ENCODE measurements at regions not wholly inside any gene's neighbourhood (a gene's known extent, or its start where the extent isn't known, plus 50 kb on each side); places are given as distances from the start of the nearest gene placed in this dataset.

DNA sequence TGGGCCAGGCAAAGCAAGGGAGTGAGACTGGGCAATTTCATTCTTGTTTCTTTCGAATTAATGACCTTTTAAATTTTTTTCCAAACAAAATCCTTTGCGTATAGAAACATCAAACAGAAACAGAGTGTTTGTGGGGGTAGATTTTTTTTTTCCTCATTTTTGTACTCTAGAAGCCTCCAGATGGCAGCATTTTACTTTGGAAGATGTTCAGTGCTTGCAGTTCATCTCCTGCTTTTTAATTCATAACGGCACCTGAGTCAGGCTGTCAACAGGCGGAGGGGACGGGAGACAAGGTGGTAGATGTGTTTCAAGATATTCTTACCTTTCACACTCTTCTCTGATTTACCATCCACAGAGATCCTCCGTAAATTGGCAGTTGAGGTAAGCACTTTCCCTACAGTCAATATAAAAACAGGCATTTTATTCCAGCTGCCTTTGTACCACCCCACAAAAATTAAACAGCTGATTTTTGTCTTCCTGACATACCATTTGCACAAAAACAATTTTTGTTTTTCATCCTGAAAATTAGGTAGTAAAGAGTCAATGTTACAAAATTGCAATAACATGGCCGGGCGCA is 99.5 kb upstream of the FBXL17 start:
- Mint-ChIP-seq H3K27me3 (ENCODE audit: insufficient read depth) (no peaks in the 10 kb centered on the region), H3K4me3 (no peak overlapping the region), H3K9me3 (no peaks in the 10 kb centered on the region), H3K36me3 (ENCODE audit: low read depth) (no peaks in the 10 kb centered on the region), H3K4me1 (no peaks in the 10 kb centered on the region), H3K27ac (peak overlapping the region; percentile 32)
- TF ChIP-seq, protein P1, sequence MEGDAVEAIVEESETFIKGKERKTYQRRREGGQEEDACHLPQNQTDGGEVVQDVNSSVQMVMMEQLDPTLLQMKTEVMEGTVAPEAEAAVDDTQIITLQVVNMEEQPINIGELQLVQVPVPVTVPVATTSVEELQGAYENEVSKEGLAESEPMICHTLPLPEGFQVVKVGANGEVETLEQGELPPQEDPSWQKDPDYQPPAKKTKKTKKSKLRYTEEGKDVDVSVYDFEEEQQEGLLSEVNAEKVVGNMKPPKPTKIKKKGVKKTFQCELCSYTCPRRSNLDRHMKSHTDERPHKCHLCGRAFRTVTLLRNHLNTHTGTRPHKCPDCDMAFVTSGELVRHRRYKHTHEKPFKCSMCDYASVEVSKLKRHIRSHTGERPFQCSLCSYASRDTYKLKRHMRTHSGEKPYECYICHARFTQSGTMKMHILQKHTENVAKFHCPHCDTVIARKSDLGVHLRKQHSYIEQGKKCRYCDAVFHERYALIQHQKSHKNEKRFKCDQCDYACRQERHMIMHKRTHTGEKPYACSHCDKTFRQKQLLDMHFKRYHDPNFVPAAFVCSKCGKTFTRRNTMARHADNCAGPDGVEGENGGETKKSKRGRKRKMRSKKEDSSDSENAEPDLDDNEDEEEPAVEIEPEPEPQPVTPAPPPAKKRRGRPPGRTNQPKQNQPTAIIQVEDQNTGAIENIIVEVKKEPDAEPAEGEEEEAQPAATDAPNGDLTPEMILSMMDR (conservative IDR thresholded peaks at IDR 0.05), result peak; percentile 72
- DNase-seq, result peak; percentile 54
- H3K4me3 ChIP-seq (ENCODE audit: low read length), result no peak overlapping the region
- H3K36me3 ChIP-seq (ENCODE audit: control insufficient read depth, insufficient read depth, low read length), result no peaks in the 10 kb centered on the region
- H3K9ac ChIP-seq (ENCODE audit: extremely low read depth, low read length, poor library complexity, severe bottlenecking), result no peak overlapping the region
- no peaks in the 10 kb centered on the region for H3K9me3 ChIP-seq (ENCODE audit: control insufficient read depth, low read length)
- no peaks in the 10 kb centered on the region for H3K27me3 ChIP-seq (ENCODE audit: control insufficient read depth, insufficient read depth, low read length, poor library complexity, severe bottlenecking)
- 76 to 79% methylated on average over 3 to 8 of the region's 8 CpGs for WGBS, 2 experiments (ENCODE audit: insufficient coverage in 1 of 2, insufficient read length in 1 of 2)
- H3K4me1 ChIP-seq (ENCODE audit: control insufficient read depth, insufficient read depth, low read length), result no peaks in the 10 kb centered on the region
- H3K27ac ChIP-seq (ENCODE audit: low read depth, low read length), result no peak overlapping the region

DNA sequence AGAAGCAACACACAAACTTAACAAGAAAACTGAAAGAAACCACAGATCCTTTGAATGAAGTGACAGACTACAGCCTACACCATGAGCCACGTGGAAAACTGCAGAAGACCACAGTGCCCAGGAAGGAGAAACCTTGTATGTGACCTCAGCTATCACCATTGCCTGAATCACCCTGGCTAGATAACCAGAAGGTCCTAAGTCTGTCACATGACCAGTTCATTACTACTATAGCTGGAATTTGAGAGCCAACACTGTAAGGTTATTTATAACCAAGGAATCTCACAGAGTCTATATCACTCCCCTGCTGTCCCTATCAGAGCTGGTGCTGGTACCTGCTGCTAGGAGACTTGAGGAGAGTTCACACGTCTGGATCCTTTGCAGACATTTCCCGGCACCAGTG is 90.3 kb upstream of the FBXL17 start:
- Mint-ChIP-seq H3K4me3 (no peak overlapping the region), H3K36me3 (ENCODE audit: low read depth) (no peaks in the 10 kb centered on the region), H3K4me1 (peaks cover 6% of the 10 kb centered on the region), H3K27me3 (ENCODE audit: insufficient read depth) (no peaks in the 10 kb centered on the region), H3K9me3 (peaks cover 7% of the 10 kb centered on the region), H3K27ac (no peak overlapping the region)
- Histone ChIP-seq H3K9ac (ENCODE audit: extremely low read depth, low read length, poor library complexity, severe bottlenecking) (no peak overlapping the region), H3K36me3 (ENCODE audit: control insufficient read depth, insufficient read depth, low read length) (no peaks in the 10 kb centered on the region), H3K4me3 (ENCODE audit: low read length) (no peak overlapping the region), H3K9me3 (ENCODE audit: control insufficient read depth, low read length) (peaks cover 17% of the 10 kb centered on the region), H3K27ac (ENCODE audit: low read depth, low read length) (no peak overlapping the region), H3K4me1 (ENCODE audit: control insufficient read depth, insufficient read depth, low read length) (no peaks in the 10 kb centered on the region), H3K27me3 (ENCODE audit: control insufficient read depth, insufficient read depth, low read length, poor library complexity, severe bottlenecking) (no peaks in the 10 kb centered on the region)
- TF ChIP-seq, protein P1 (conservative IDR thresholded peaks at IDR 0.05), result no peak
- no peak for DNase-seq
- WGBS, 2 experiments (ENCODE audit: insufficient coverage in 1 of 2, insufficient read length in 1 of 2), result 78 to 100% methylated on average over 1 to 3 of the region's 3 CpGs

DNA sequence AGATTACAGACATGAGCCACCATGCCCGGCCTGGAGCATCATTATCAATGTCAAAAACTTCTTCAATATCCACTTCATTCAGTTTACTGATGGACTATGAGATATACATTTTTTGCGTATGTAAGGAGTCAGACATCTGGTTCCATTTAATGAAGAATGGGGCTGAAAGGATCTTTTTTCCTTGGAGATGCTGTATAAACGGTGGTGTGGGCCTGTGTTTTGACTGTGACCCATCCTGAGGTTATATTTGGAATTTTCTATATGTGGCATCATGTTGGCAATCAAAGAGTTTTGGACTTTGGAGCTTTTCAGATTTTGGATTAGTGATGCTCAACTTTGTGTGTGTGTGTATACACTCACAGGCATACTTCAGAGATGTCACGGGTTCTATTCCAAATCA is 85.7 kb upstream of the FBXL17 start:
- H3K4me1 ChIP-seq (ENCODE audit: control insufficient read depth, insufficient read depth, low read length), result peaks cover 2% of the 10 kb centered on the region
- Mint-ChIP-seq H3K9me3 (peaks cover 2% of the 10 kb centered on the region), H3K36me3 (ENCODE audit: low read depth) (no peaks in the 10 kb centered on the region), H3K4me1 (peaks cover 6% of the 10 kb centered on the region), H3K4me3 (no peak overlapping the region), H3K27ac (no peak overlapping the region), H3K27me3 (ENCODE audit: insufficient read depth) (no peaks in the 10 kb centered on the region)
- no peak overlapping the region for H3K27ac ChIP-seq (ENCODE audit: low read depth, low read length)
- H3K4me3 ChIP-seq (ENCODE audit: low read length), result no peak overlapping the region
- WGBS, 2 experiments (ENCODE audit: insufficient coverage in 1 of 2, insufficient read length in 1 of 2), result 92 to 100% methylated on average over 1 to 4 of the region's 4 CpGs
- TF ChIP-seq, protein P1 (conservative IDR thresholded peaks at IDR 0.05), result no peak
- H3K9me3 ChIP-seq (ENCODE audit: control insufficient read depth, low read length), result no peaks in the 10 kb centered on the region
- H3K27me3 ChIP-seq (ENCODE audit: control insufficient read depth, insufficient read depth, low read length, poor library complexity, severe bottlenecking), result no peaks in the 10 kb centered on the region
- H3K9ac ChIP-seq (ENCODE audit: extremely low read depth, low read length, poor library complexity, severe bottlenecking), result no peak overlapping the region
- DNase-seq, result no peak
- H3K36me3 ChIP-seq (ENCODE audit: control insufficient read depth, insufficient read depth, low read length), result no peaks in the 10 kb centered on the region
